WI38 (cell line): ENCODE measurements at regions not wholly inside any gene's neighbourhood (a gene's known extent, or its start where the extent isn't known, plus 50 kb on each side); places are given as distances from the start of the nearest gene placed in this dataset.

ENCODE experiments used
- H3K4me3 ChIP-seq: 2 replicates; pipeline ENCODE4 v1.5.1; 2011; ENCODE audit warnings: low read depth, mild to moderate bottlenecking, control low read depth, low read length
- CTCF ChIP-seq: IDR thresholded peaks from 2 replicates; pipeline ENCODE4 v1.5.1; 2012; ENCODE audit warnings: low read depth, mild to moderate bottlenecking, control low read depth, low read length

DNA sequence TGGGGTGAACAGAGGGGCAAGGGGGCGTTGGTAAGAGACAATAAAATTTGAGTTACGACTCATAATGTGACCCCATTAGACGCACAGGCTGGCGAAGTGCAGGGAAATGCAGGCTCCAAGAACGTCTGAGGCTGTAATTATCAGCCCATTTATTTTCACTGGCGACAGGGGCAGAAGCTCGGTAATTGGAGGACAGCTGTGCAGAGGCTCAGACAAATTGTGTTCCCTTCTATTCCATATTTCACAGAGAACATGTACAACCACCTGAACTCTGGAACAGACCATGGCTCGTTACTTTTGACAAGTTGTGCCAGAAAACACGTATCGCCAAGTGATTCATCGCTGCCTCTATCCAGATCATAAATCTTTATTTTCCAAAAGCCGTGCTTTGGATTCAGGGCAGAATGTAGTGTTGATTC is 137.3 kb upstream of the FRMD4A start:
- TF ChIP-seq CTCF, result no peak
- H3K4me3 ChIP-seq, result no peak overlapping the region

DNA sequence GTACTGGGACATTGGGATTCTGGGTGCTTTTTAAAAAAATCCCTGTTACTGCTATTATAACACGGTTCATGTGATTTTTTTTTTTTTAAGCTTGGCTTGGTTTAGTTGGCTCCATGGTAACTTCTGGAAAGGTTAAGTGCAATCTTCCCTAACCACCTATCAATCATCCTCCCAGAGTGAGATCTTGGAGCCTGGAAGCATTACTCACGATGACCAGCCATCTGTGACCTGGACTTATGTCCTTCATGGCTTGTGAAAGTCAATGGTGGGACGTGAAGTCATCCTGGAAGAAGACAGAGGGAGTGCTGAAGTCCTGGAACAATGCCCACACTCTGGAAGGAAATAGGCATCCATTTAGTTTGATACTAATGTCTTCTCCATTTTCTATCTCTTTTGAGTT is 135.5 kb upstream of the FRMD4A start:
- TF ChIP-seq CTCF, result no peak

GRCh38 chr10:14460447-14460846 is 129.7 kb upstream of the FRMD4A start:
- H3K4me3 ChIP-seq, result no peak overlapping the region
- no peak for TF ChIP-seq CTCF

More for the DNA sequence above, 135.5 kb upstream of the FRMD4A start:
- no peak overlapping the region for H3K4me3 ChIP-seq

GRCh38 chr10:14459665-14460064 is 128.9 kb upstream of the FRMD4A start:
- H3K4me3 ChIP-seq, result no peak overlapping the region

GRCh38 chr10:14456870-14457266 is 126.1 kb upstream of the FRMD4A start:
- no peak overlapping the region for H3K4me3 ChIP-seq
- TF ChIP-seq CTCF, result no peak

More at GRCh38 chr10:14459665-14460064, 128.9 kb upstream of the FRMD4A start:
- TF ChIP-seq CTCF, result no peak

GRCh38 chr10:14456218-14456869 is 125.6 kb upstream of the FRMD4A start:
- no peak for TF ChIP-seq CTCF
- H3K4me3 ChIP-seq, result no peak overlapping the region

DNA sequence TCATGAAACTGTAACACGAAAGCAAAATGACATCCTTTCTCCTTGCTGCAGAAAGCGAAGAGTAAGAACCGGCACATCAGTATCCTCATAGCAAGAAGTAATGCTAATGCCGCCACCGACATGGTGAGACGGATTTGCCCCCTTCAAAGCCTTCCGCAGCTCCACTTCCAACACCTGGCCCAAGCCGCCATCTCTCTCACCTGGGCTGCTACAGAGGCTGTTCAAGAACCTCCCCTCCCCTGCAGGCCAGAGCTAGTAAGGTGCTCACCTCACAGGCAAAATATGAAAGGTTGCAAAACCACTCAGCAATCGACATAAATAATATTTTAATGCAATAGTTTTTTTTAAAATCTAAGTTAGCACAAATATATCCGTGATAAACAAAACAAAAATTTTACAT is 123.9 kb upstream of the FRMD4A start:
- TF ChIP-seq CTCF, result no peak
- no peak overlapping the region for H3K4me3 ChIP-seq
